ENCODE measurements at regions not wholly inside any gene's neighbourhood (a gene's known extent, or its start where the extent isn't known, plus 50 kb on each side); places are given as distances from the start of the nearest gene placed in this dataset.

- H3F3A ChIP-seq (ENCODE audit: insufficient read depth, low read length, poor library complexity, severe bottlenecking) = no peaks in the 10 kb centered on the region
- no peak overlapping the region for H3K9ac ChIP-seq (ENCODE audit: low read length)
- no peaks in the 10 kb centered on the region for H3K27me3 ChIP-seq (ENCODE audit: insufficient read depth, low read depth, low read length)
- H4K20me1 ChIP-seq (ENCODE audit: insufficient read depth) = no peaks in the 10 kb centered on the region
- H3K9me2 ChIP-seq (ENCODE audit: insufficient read depth, low read length) = no peaks in the 10 kb centered on the region
- no peaks in the 10 kb centered on the region for H3K36me3 ChIP-seq (ENCODE audit: insufficient read depth, low read length)
- no peak overlapping the region for H3K4me3 ChIP-seq (ENCODE audit: low read length)
- TF ChIP-seq SMC3 (conservative IDR thresholded peaks at IDR 0.05; ENCODE audit: poor library complexity) = no peak
- TF ChIP-seq TAF1 (IDR thresholded peaks at IDR 0.05; ENCODE audit: low read depth) = no peak
- TF ChIP-seq RAD21 (conservative IDR thresholded peaks at IDR 0.05) = no peak
- H3K79me2 ChIP-seq (replicated peaks; ENCODE audit: insufficient read depth, low read length) = no peaks in the 10 kb centered on the region
- H3K4me2 ChIP-seq (ENCODE audit: low read length) = no peak overlapping the region
- no peaks in the 10 kb centered on the region for H3K9me3 ChIP-seq (ENCODE audit: low read length)
- H2AFZ ChIP-seq (ENCODE audit: low read depth, low read length) = no peak overlapping the region
- no peak overlapping the region for H3K27ac ChIP-seq (ENCODE audit: low read length)
Measured at GRCh38 chr12:87920139-87920538, 109.1 kb downstream of the C12orf50 start.

DNA sequence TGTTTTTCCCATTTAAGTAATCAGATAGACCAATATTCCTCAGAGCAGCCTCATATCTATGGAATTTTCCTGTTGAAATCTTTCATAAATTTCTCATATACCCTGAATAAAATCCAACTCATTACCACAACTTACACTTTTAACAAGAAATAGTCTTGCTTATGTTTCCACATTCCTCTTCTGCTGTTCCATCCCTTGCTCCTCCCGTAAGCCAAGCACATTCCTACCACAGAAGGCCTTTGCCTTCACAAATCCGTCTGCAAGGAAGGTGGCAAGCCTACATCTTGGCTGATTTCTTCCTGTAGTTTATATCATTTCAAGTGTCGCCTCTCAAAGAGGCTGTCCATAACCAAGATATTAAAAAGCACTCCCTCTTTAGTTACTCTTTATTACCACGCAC lies 127.7 kb downstream of the C12orf50 start:
- Histone ChIP-seq H3K9ac (ENCODE audit: low read length) (no peak overlapping the region), H3K9me3 (ENCODE audit: low read length) (no peaks in the 10 kb centered on the region), H3K9me2 (ENCODE audit: insufficient read depth, low read length) (no peaks in the 10 kb centered on the region), H4K20me1 (ENCODE audit: insufficient read depth) (no peaks in the 10 kb centered on the region), H3K4me3 (ENCODE audit: low read length) (no peak overlapping the region), H3K27me3 (ENCODE audit: insufficient read depth, low read depth, low read length) (no peaks in the 10 kb centered on the region), H3K27ac (ENCODE audit: low read length) (no peak overlapping the region), H3F3A (ENCODE audit: insufficient read depth, low read length, poor library complexity, severe bottlenecking) (no peaks in the 10 kb centered on the region), H3K4me2 (ENCODE audit: low read length) (no peak overlapping the region), H2AFZ (ENCODE audit: low read depth, low read length) (no peak overlapping the region), H3K36me3 (ENCODE audit: insufficient read depth, low read length) (no peaks in the 10 kb centered on the region), H3K79me2 (replicated peaks; ENCODE audit: insufficient read depth, low read length) (no peaks in the 10 kb centered on the region)
- TF ChIP-seq MXI1 (conservative IDR thresholded peaks at IDR 0.05; ENCODE audit: poor library complexity, severe bottlenecking) (no peak), EZH2 (IDR thresholded peaks at IDR 0.05; ENCODE audit: borderline replicate concordance, insufficient read depth, low read length, poor library complexity, severe bottlenecking) (no peak)

GRCh38 chr12:87897662-87898061 lies 131.5 kb downstream of the C12orf50 start:
- Histone ChIP-seq H3K27ac (ENCODE audit: low read length) (no peak overlapping the region), H3K36me3 (ENCODE audit: insufficient read depth, low read length) (no peaks in the 10 kb centered on the region), H4K20me1 (ENCODE audit: insufficient read depth) (no peaks in the 10 kb centered on the region), H3K9me3 (ENCODE audit: low read length) (no peaks in the 10 kb centered on the region), H3K9me2 (ENCODE audit: insufficient read depth, low read length) (no peaks in the 10 kb centered on the region), H3K79me2 (replicated peaks; ENCODE audit: insufficient read depth, low read length) (no peaks in the 10 kb centered on the region), H3F3A (ENCODE audit: insufficient read depth, low read length, poor library complexity, severe bottlenecking) (no peaks in the 10 kb centered on the region), H3K4me3 (ENCODE audit: low read length) (no peak overlapping the region), H3K9ac (ENCODE audit: low read length) (no peak overlapping the region), H3K4me2 (ENCODE audit: low read length) (no peak overlapping the region), H2AFZ (ENCODE audit: low read depth, low read length) (no peak overlapping the region), H3K27me3 (ENCODE audit: insufficient read depth, low read depth, low read length) (no peaks in the 10 kb centered on the region)
- TF ChIP-seq POLR2AphosphoS5 (IDR thresholded peaks at IDR 0.05) (no peak), TAF1 (IDR thresholded peaks at IDR 0.05; ENCODE audit: low read depth) (no peak), EP300 (conservative IDR thresholded peaks at IDR 0.05; ENCODE audit: poor library complexity, severe bottlenecking) (no peak), REST (IDR thresholded peaks at IDR 0.05; ENCODE audit: borderline replicate concordance) (no peak), RAD21 (conservative IDR thresholded peaks at IDR 0.05) (no peak), EZH2 (IDR thresholded peaks at IDR 0.05; ENCODE audit: borderline replicate concordance, insufficient read depth, low read length, poor library complexity, severe bottlenecking) (no peak), SMC3 (conservative IDR thresholded peaks at IDR 0.05; ENCODE audit: poor library complexity) (no peak), MXI1 (conservative IDR thresholded peaks at IDR 0.05; ENCODE audit: poor library complexity, severe bottlenecking) (no peak), CTCF (IDR thresholded peaks at IDR 0.05; ENCODE audit: poor library complexity, severe bottlenecking) (no peak)

All from neural cell (in vitro differentiated cells).